ENCODE measurements at regions not wholly inside any gene's neighbourhood (a gene's known extent, or its start where the extent isn't known, plus 50 kb on each side); places are given as distances from the start of the nearest gene placed in this dataset.
"Not testable (repeated sequence)": the region's sequence is repeated elsewhere in the genome, so short reads cannot be mapped to it uniquely, and the experiment has no call there.

- H3K27me3 ChIP-seq (ENCODE audit: control insufficient read depth, insufficient read depth, low read length), result peaks cover 2% of the 10 kb centered on the region
- TF ChIP-seq CTCF (IDR thresholded peaks at IDR 0.05; ENCODE audit: insufficient read depth, low read length, severe bottlenecking), result no peak
- no peak overlapping the region for H3K4me3 ChIP-seq (ENCODE audit: low read depth, low read length)
- DNase-seq (ENCODE audit: low read depth) (no peak), FAIRE-seq (peak; percentile 23)
- no peaks in the 10 kb centered on the region for H3K36me3 ChIP-seq (ENCODE audit: control insufficient read depth, insufficient read depth, low read length)
Measured at GRCh38 chr6:53424976-53425718, 76.4 kb upstream of the ELOVL5 start.

GRCh38 chr6:53424300-53424699 lies 75.5 kb upstream of the ELOVL5 start:
- H3K27me3 ChIP-seq (ENCODE audit: control insufficient read depth, insufficient read depth, low read length), result peaks cover 2% of the 10 kb centered on the region
- no peaks in the 10 kb centered on the region for H3K36me3 ChIP-seq (ENCODE audit: control insufficient read depth, insufficient read depth, low read length)
- DNase-seq (ENCODE audit: low read depth) (no peak), FAIRE-seq (no peak)
- H3K4me3 ChIP-seq (ENCODE audit: low read depth, low read length), result no peak overlapping the region
- no peak for TF ChIP-seq CTCF (IDR thresholded peaks at IDR 0.05; ENCODE audit: insufficient read depth, low read length, severe bottlenecking)

- not testable (repeated sequence) for H3K36me3 ChIP-seq (ENCODE audit: control insufficient read depth, insufficient read depth, low read length); H3K4me3 ChIP-seq (ENCODE audit: low read depth, low read length); FAIRE-seq; DNase-seq (ENCODE audit: low read depth); H3K27me3 ChIP-seq (ENCODE audit: control insufficient read depth, insufficient read depth, low read length)
Measured at GRCh38 chr6:53423560-53423959, 74.8 kb upstream of the ELOVL5 start.

GRCh38 chr6:53419026-53419425 lies 70.3 kb upstream of the ELOVL5 start:
- H3K36me3 ChIP-seq (ENCODE audit: control insufficient read depth, insufficient read depth, low read length), result no peaks in the 10 kb centered on the region
- TF ChIP-seq CTCF (IDR thresholded peaks at IDR 0.05; ENCODE audit: insufficient read depth, low read length, severe bottlenecking), result no peak
- FAIRE-seq (no peak), DNase-seq (ENCODE audit: low read depth) (no peak)
- peaks cover 2% of the 10 kb centered on the region for H3K27me3 ChIP-seq (ENCODE audit: control insufficient read depth, insufficient read depth, low read length)
- H3K4me3 ChIP-seq (ENCODE audit: low read depth, low read length), result no peak overlapping the region

GRCh38 chr6:53418288-53418687 lies 69.5 kb upstream of the ELOVL5 start:
- Histone ChIP-seq H3K27me3 (ENCODE audit: control insufficient read depth, insufficient read depth, low read length) (peaks cover 2% of the 10 kb centered on the region), H3K4me3 (ENCODE audit: low read depth, low read length) (no peak overlapping the region), H3K36me3 (ENCODE audit: control insufficient read depth, insufficient read depth, low read length) (no peaks in the 10 kb centered on the region)
- DNase-seq (ENCODE audit: low read depth) (peak; percentile 84), FAIRE-seq (no peak)
- TF ChIP-seq CTCF (IDR thresholded peaks at IDR 0.05; ENCODE audit: insufficient read depth, low read length, severe bottlenecking), result no peak

- DNase-seq (ENCODE audit: low read depth), result no peak
- TF ChIP-seq CTCF (IDR thresholded peaks at IDR 0.05; ENCODE audit: insufficient read depth, low read length, severe bottlenecking), result no peak
- H3K27me3 ChIP-seq (ENCODE audit: control insufficient read depth, insufficient read depth, low read length), result no peaks in the 10 kb centered on the region
- no peak overlapping the region for H3K4me3 ChIP-seq (ENCODE audit: low read depth, low read length)
- no peaks in the 10 kb centered on the region for H3K36me3 ChIP-seq (ENCODE audit: control insufficient read depth, insufficient read depth, low read length)
- no peak for FAIRE-seq
Measured at GRCh38 chr6:53417141-53417540, 68.4 kb upstream of the ELOVL5 start.

All from bronchial epithelial cell (primary cell).